SK-N-SH treated with all-trans-retinoic acid at 6 μM for 48 hours (cell line): ENCODE measurements at regions not wholly inside any gene's neighbourhood (a gene's known extent, or its start where the extent isn't known, plus 50 kb on each side); places are given as distances from the start of the nearest gene placed in this dataset.

Experiments
- ATAC-seq: fragments of 200-7000 bp; cut with Tn5 transposase; 3 replicates; pipeline ENCODE4 v1.9.1; 2020; ENCODE audit warnings: mild to moderate bottlenecking, moderate library complexity
- ARNTL ChIP-seq: fragments of 450-650 bp; formaldehyde crosslinking; IDR thresholded peaks from 2 replicates; pipeline ENCODE4 v1.5.0; 2020; ENCODE audit warnings: low read depth, mild to moderate bottlenecking, moderate library complexity, borderline replicate concordance
- BACH2 ChIP-seq: fragments of 250-450 bp; sonication (Bioruptor Pico); IDR thresholded peaks from 2 replicates; pipeline ENCODE4 v1.9.0; 2021; ENCODE audit warnings: mild to moderate bottlenecking, borderline replicate concordance
- CSDC2 ChIP-seq: fragments of 250-450 bp; sonication (Bioruptor Pico); IDR thresholded peaks from 2 replicates; pipeline ENCODE4 v1.5.0; 2020; ENCODE audit warnings: mild to moderate bottlenecking, moderate library complexity
- ESRRG ChIP-seq: fragments of 250-450 bp; sonication (Bioruptor Pico); IDR thresholded peaks from 2 replicates; pipeline ENCODE4 v1.6.1; 2021; ENCODE audit warnings: mild to moderate bottlenecking
- GLIS3 ChIP-seq: fragments of 250-450 bp; sonication (Bioruptor Pico); IDR thresholded peaks from 2 replicates; pipeline ENCODE4 v1.5.0; 2020; ENCODE audit warnings: mild to moderate bottlenecking, moderate library complexity
- ISL1 ChIP-seq: fragments of 250-450 bp; sonication (Bioruptor Pico); IDR thresholded peaks from 2 replicates; pipeline ENCODE4 v2.1.2; 2022; ENCODE audit warnings: mild to moderate bottlenecking, moderate library complexity
- OSR1 ChIP-seq: fragments of 250-450 bp; sonication (Bioruptor Pico); IDR thresholded peaks from 2 replicates; pipeline ENCODE4 v1.8.0; 2022; ENCODE audit warnings: moderate library complexity, mild to moderate bottlenecking, inconsistent platforms
- PPARA ChIP-seq: fragments of 250-450 bp; sonication (Bioruptor Pico); IDR thresholded peaks from 2 replicates; pipeline ENCODE4 v1.5.0; 2020; ENCODE audit warnings: mild to moderate bottlenecking, borderline replicate concordance
- RARB ChIP-seq: fragments of 250-450 bp; sonication (Bioruptor Pico); IDR thresholded peaks from 2 replicates; pipeline ENCODE4 v1.8.0; 2021; ENCODE audit warnings: mild to moderate bottlenecking, moderate library complexity
- SNAI2 ChIP-seq: fragments of 250-450 bp; sonication (Bioruptor Pico); IDR thresholded peaks from 2 replicates; pipeline ENCODE4 v1.5.0; 2020; ENCODE audit warnings: mild to moderate bottlenecking, moderate library complexity
- TCF4 ChIP-seq: fragments of 250-450 bp; sonication (Bioruptor Pico); IDR thresholded peaks from 2 replicates; pipeline ENCODE4 v1.8.0; 2021; ENCODE audit warnings: mild to moderate bottlenecking, moderate library complexity, borderline replicate concordance
- TOX ChIP-seq: fragments of 250-450 bp; sonication (Bioruptor Pico); IDR thresholded peaks from 2 replicates; pipeline ENCODE4 v1.8.0; 2021; ENCODE audit warnings: mild to moderate bottlenecking, moderate library complexity, borderline replicate concordance
- ZFP3 ChIP-seq: fragments of 250-450 bp; sonication (Bioruptor Pico); IDR thresholded peaks from 2 replicates; pipeline ENCODE4 v1.5.0; 2020; ENCODE audit warnings: mild to moderate bottlenecking, moderate library complexity
- ZFP30 ChIP-seq: fragments of 450-650 bp; formaldehyde crosslinking; IDR thresholded peaks from 2 replicates; pipeline ENCODE4 v1.5.0; 2022; ENCODE audit warnings: mild to moderate bottlenecking, moderate library complexity
- ZNF565 ChIP-seq: fragments of 450-650 bp; formaldehyde crosslinking; conservative IDR thresholded peaks from 2 replicates; pipeline ENCODE4 v1.5.0; 2020; ENCODE audit warnings: low read depth, mild to moderate bottlenecking, moderate library complexity
- ZNF8 ChIP-seq: fragments of 450-650 bp; formaldehyde crosslinking; IDR thresholded peaks from 2 replicates; pipeline ENCODE4 v1.5.0; 2020; ENCODE audit warnings: mild to moderate bottlenecking, moderate library complexity
- TF ChIP-seq, protein P1 (sequence below): fragments of 250-450 bp; sonication (Bioruptor Pico); IDR thresholded peaks from 2 replicates; pipeline ENCODE4 v1.8.0; 2020; ENCODE audit warnings: mild to moderate bottlenecking, moderate library complexity, borderline replicate concordance
- TF ChIP-seq, protein P2 (sequence below): fragments of 250-450 bp; sonication (Bioruptor Pico); IDR thresholded peaks from 2 replicates; pipeline ENCODE4 v1.5.1; 2020; ENCODE audit warnings: low read depth, mild to moderate bottlenecking, moderate library complexity
- TF ChIP-seq, protein P3 (sequence below): fragments of 250-450 bp; sonication (Bioruptor Pico); IDR thresholded peaks from 2 replicates; pipeline ENCODE4 v1.5.0; 2020; ENCODE audit warnings: mild to moderate bottlenecking, moderate library complexity
- TF ChIP-seq, protein P4 (sequence below): fragments of 250-450 bp; sonication (Bioruptor Pico); IDR thresholded peaks from 2 replicates; pipeline ENCODE4 v1.8.0; 2021; ENCODE audit warnings: low read depth, mild to moderate bottlenecking, moderate library complexity, borderline replicate concordance
- TF ChIP-seq, protein P5 (sequence below): fragments of 250-450 bp; sonication (Bioruptor Pico); IDR thresholded peaks from 2 replicates; pipeline ENCODE4 v1.5.1; 2021; ENCODE audit warnings: mild to moderate bottlenecking, moderate library complexity

DNA sequence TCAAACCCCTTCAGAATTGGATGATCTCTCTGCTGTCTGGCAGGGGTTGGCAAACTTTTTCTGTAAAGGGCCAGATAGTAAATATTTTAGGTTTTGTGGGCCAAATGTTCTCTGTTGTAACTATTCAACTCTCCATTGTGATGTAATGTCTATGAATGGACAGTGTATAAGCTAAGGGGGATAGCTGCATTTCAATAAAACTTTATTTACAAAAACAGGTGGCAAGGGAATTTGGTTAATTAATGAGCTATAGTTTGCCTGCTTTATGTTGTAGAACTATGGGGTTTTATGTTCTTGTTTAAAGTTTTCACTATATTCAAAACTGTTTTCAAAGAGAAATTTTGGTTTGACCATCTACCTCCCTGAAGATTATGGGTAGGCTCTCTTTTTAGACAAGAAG, 182.1 kb upstream of the CITED2 start:
- ATAC-seq = no peak
- TF ChIP-seq, protein P1, sequence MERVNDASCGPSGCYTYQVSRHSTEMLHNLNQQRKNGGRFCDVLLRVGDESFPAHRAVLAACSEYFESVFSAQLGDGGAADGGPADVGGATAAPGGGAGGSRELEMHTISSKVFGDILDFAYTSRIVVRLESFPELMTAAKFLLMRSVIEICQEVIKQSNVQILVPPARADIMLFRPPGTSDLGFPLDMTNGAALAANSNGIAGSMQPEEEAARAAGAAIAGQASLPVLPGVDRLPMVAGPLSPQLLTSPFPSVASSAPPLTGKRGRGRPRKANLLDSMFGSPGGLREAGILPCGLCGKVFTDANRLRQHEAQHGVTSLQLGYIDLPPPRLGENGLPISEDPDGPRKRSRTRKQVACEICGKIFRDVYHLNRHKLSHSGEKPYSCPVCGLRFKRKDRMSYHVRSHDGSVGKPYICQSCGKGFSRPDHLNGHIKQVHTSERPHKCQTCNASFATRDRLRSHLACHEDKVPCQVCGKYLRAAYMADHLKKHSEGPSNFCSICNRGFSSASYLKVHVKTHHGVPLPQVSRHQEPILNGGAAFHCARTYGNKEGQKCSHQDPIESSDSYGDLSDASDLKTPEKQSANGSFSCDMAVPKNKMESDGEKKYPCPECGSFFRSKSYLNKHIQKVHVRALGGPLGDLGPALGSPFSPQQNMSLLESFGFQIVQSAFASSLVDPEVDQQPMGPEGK (CRISPR knock-in tag) = no peak
- no peak for TF ChIP-seq PPARA (CRISPR knock-in tag)
- TF ChIP-seq, protein P2, sequence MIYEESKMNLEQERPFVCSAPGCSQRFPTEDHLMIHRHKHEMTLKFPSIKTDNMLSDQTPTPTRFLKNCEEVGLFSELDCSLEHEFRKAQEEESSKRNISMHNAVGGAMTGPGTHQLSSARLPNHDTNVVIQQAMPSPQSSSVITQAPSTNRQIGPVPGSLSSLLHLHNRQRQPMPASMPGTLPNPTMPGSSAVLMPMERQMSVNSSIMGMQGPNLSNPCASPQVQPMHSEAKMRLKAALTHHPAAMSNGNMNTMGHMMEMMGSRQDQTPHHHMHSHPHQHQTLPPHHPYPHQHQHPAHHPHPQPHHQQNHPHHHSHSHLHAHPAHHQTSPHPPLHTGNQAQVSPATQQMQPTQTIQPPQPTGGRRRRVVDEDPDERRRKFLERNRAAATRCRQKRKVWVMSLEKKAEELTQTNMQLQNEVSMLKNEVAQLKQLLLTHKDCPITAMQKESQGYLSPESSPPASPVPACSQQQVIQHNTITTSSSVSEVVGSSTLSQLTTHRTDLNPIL (CRISPR knock-in tag) = no peak
- no peak for TF ChIP-seq OSR1
- no peak for TF ChIP-seq BACH2 (CRISPR knock-in tag)
- TF ChIP-seq ISL1 = no peak
- TF ChIP-seq, protein P3, sequence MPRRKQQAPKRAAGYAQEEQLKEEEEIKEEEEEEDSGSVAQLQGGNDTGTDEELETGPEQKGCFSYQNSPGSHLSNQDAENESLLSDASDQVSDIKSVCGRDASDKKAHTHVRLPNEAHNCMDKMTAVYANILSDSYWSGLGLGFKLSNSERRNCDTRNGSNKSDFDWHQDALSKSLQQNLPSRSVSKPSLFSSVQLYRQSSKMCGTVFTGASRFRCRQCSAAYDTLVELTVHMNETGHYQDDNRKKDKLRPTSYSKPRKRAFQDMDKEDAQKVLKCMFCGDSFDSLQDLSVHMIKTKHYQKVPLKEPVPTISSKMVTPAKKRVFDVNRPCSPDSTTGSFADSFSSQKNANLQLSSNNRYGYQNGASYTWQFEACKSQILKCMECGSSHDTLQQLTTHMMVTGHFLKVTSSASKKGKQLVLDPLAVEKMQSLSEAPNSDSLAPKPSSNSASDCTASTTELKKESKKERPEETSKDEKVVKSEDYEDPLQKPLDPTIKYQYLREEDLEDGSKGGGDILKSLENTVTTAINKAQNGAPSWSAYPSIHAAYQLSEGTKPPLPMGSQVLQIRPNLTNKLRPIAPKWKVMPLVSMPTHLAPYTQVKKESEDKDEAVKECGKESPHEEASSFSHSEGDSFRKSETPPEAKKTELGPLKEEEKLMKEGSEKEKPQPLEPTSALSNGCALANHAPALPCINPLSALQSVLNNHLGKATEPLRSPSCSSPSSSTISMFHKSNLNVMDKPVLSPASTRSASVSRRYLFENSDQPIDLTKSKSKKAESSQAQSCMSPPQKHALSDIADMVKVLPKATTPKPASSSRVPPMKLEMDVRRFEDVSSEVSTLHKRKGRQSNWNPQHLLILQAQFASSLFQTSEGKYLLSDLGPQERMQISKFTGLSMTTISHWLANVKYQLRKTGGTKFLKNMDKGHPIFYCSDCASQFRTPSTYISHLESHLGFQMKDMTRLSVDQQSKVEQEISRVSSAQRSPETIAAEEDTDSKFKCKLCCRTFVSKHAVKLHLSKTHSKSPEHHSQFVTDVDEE (CRISPR knock-in tag) = no peak
- TF ChIP-seq GLIS3 = no peak
- TF ChIP-seq ZFP30 (CRISPR knock-in tag) = no peak
- TF ChIP-seq ZNF8 = no peak

DNA sequence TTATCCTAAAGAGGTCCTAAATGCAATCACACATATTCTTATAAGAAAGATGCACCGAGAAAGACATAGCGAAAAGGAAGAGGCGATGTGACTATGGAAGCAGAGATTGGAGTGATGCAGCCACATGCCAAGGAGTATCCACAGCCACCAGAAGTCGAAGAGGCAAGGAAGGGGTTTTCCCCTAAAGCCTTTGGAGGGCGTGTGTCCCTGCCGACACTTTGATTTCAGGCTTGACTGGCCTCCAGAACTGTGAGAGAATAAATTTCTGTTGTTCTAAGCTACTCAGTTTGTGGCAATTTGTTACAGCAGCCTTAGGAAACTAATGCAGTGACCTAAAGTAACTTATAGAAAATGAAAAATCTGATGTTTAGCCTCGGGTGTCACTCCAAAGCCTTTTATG, 179.5 kb upstream of the CITED2 start:
- ATAC-seq = no peak
- TF ChIP-seq, protein P4, sequence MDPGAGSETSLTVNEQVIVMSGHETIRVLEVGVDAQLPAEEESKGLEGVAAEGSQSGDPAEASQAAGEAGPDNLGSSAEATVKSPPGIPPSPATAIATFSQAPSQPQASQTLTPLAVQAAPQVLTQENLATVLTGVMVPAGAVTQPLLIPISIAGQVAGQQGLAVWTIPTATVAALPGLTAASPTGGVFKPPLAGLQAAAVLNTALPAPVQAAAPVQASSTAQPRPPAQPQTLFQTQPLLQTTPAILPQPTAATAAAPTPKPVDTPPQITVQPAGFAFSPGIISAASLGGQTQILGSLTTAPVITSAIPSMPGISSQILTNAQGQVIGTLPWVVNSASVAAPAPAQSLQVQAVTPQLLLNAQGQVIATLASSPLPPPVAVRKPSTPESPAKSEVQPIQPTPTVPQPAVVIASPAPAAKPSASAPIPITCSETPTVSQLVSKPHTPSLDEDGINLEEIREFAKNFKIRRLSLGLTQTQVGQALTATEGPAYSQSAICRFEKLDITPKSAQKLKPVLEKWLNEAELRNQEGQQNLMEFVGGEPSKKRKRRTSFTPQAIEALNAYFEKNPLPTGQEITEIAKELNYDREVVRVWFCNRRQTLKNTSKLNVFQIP (CRISPR knock-in tag) = no peak
- TF ChIP-seq CSDC2 (CRISPR knock-in tag) = no peak
- no peak for TF ChIP-seq ARNTL (CRISPR knock-in tag)
- TF ChIP-seq, protein P2 (CRISPR knock-in tag) = no peak
- TF ChIP-seq PPARA (CRISPR knock-in tag) = no peak
- TF ChIP-seq, protein P5, sequence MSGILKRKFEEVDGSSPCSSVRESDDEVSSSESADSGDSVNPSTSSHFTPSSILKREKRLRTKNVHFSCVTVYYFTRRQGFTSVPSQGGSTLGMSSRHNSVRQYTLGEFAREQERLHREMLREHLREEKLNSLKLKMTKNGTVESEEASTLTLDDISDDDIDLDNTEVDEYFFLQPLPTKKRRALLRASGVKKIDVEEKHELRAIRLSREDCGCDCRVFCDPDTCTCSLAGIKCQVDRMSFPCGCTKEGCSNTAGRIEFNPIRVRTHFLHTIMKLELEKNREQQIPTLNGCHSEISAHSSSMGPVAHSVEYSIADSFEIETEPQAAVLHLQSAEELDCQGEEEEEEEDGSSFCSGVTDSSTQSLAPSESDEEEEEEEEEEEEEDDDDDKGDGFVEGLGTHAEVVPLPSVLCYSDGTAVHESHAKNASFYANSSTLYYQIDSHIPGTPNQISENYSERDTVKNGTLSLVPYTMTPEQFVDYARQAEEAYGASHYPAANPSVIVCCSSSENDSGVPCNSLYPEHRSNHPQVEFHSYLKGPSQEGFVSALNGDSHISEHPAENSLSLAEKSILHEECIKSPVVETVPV (CRISPR knock-in tag) = no peak
- no peak for TF ChIP-seq ZNF8
- TF ChIP-seq, all 23 proteins: peak for 0

DNA sequence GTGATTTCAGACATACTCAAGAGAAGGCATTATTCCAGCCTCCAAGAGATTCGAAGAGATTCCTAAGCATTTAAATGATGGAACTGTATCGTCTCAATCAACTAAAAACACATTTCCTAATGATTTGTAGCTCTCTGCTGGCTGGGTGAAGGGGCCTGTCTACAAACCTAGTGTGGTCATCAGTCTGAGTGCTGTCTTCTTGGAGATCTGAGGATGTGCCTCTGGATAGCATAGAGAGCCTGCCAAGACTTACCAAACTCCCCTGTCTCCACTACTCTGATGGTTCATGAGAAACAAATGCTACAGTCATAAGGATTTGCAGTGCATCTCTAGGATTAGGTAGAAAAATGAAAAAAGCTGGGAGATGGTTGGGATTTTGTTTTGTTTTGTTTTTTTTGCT, 176.9 kb upstream of the CITED2 start:
- TF ChIP-seq CSDC2 (CRISPR knock-in tag) (no peak), ESRRG (no peak), RARB (no peak), OSR1 (no peak), GLIS3 (no peak), ZFP3 (CRISPR knock-in tag) (no peak), SNAI2 (CRISPR knock-in tag) (no peak), ISL1 (no peak), ZNF565 (CRISPR knock-in tag) (no peak), TOX (CRISPR knock-in tag) (no peak), ZNF8 (no peak), BACH2 (CRISPR knock-in tag) (no peak), PPARA (CRISPR knock-in tag) (no peak), ZFP30 (CRISPR knock-in tag) (no peak), TCF4 (no peak)
- TF ChIP-seq, protein P5 (CRISPR knock-in tag) = no peak
- TF ChIP-seq, protein P1 (CRISPR knock-in tag) = no peak
- TF ChIP-seq, protein P2 (CRISPR knock-in tag) = no peak
- no peak; the same call in 2 of the 3 replicates for ATAC-seq
